ENCODE measurements at regions not wholly inside any gene's neighbourhood (a gene's known extent, or its start where the extent isn't known, plus 50 kb on each side); places are given as distances from the start of the nearest gene placed in this dataset.

DNA sequence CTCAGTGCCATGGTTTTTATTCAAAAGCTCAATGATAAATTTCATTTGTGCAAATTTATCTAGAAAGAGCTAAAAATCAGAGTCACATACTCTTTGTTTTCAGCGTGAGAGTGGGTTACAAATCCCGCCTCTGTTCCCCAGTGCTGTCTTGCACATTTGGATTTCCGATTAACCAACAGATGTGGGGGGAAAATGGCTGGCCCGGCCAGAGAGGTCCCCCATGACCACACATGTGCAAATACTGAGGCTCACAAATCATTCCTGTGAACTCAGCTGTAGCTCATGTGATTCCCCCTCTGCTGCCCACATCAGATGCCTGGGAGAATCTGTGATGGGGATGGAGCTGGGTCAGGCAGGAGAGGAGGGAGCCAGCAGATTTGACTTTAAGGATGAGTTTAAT is 168.7 kb downstream of the PAX1 start:
- H3K4me3 ChIP-seq (ENCODE audit: low read length): no peak overlapping the region
- no peak for DNase-seq (ENCODE audit: low read depth)
- no peak for TF ChIP-seq CTCF (conservative IDR thresholded peaks at IDR 0.05; ENCODE audit: low read depth, low read length)

DNA sequence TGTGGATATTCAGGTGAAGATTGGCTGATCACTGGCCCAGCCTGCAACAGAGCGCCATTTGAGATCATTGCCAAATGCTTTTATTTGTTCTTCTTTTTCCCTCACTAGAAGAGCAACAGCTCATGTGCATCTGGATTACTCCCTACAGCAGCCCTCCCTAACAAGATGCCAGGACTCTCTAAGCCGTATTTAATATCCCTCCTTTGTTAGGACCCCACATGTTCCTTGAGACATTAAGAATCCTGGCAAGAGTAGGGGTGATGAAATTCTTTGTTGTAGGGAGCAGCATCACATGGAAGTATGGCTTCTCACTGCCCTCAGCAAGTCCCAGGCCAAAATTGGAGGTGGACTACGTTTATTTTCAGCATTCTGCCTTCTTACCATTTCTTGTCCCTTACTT is 167.8 kb downstream of the PAX1 start:
- no peak for DNase-seq (ENCODE audit: low read depth)
- no peak for TF ChIP-seq CTCF (conservative IDR thresholded peaks at IDR 0.05; ENCODE audit: low read depth, low read length)
- no peak overlapping the region for H3K4me3 ChIP-seq (ENCODE audit: low read length)

- no peak overlapping the region for H3K4me3 ChIP-seq (ENCODE audit: low read length)
- no peak for TF ChIP-seq CTCF (conservative IDR thresholded peaks at IDR 0.05; ENCODE audit: low read depth, low read length)
These were observed 162.3 kb downstream of the PAX1 start for GRCh38 chr20:21867811-21868210.

DNA sequence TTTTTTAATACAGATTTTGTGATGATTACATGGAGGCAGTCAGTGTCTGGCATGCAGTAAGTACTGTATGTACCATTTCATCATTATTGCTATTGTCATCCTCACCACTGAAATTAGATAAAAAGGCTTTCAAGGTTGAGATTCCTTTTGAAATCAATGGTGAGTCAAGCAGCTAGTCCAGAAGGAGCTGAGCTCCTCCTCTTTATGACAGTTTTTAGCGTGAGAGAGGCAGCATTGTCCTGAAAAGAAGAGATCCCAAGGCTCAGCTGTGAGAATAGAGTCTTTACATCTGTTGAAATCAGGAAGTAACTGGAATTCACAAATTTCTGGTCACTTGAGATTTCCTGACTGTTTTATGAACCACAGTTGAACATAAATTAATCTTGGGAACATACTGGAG is 161.9 kb downstream of the PAX1 start:
- no peak for DNase-seq (ENCODE audit: low read depth)
- TF ChIP-seq CTCF (conservative IDR thresholded peaks at IDR 0.05; ENCODE audit: low read depth, low read length): no peak
- no peak overlapping the region for H3K4me3 ChIP-seq (ENCODE audit: low read length)

More at GRCh38 chr20:21867811-21868210, 162.3 kb downstream of the PAX1 start:
- DNase-seq (ENCODE audit: low read depth): no peak

GRCh38 chr20:21862956-21863355 is 157.5 kb downstream of the PAX1 start:
- DNase-seq (ENCODE audit: low read depth): no peak
- H3K4me3 ChIP-seq (ENCODE audit: low read length): no peak overlapping the region
- TF ChIP-seq CTCF (conservative IDR thresholded peaks at IDR 0.05; ENCODE audit: low read depth, low read length): no peak

- no peak for TF ChIP-seq CTCF (conservative IDR thresholded peaks at IDR 0.05; ENCODE audit: low read depth, low read length)
- H3K4me3 ChIP-seq (ENCODE audit: low read length): no peak overlapping the region
- no peak for DNase-seq (ENCODE audit: low read depth)
These were observed 156.9 kb downstream of the PAX1 start for GRCh38 chr20:21862259-21862946.

- no peak for TF ChIP-seq CTCF (conservative IDR thresholded peaks at IDR 0.05; ENCODE audit: low read depth, low read length)
- DNase-seq (ENCODE audit: low read depth): no peak
- H3K4me3 ChIP-seq (ENCODE audit: low read length): no peak overlapping the region
These were observed 135.5 kb downstream of the PAX1 start for GRCh38 chr20:21840991-21841390.
